Glomerular visceral epithelial cell (primary cell): ENCODE measurements at regions not wholly inside any gene's neighbourhood (a gene's known extent, or its start where the extent isn't known, plus 50 kb on each side); places are given as distances from the start of the nearest gene placed in this dataset.
A peak's percentile ranks its signal among the peaks of the same experiment; 100 is the strongest.
"Not testable (repeated sequence)": the region's sequence is repeated elsewhere in the genome, so short reads cannot be mapped to it uniquely, and the experiment has no call there.

Experiments
- DNase-seq: peaks from one replicate; pipeline ENCODE4 v3.0.0-alpha.2; 2016; ENCODE audit errors: extremely low spot score

DNA sequence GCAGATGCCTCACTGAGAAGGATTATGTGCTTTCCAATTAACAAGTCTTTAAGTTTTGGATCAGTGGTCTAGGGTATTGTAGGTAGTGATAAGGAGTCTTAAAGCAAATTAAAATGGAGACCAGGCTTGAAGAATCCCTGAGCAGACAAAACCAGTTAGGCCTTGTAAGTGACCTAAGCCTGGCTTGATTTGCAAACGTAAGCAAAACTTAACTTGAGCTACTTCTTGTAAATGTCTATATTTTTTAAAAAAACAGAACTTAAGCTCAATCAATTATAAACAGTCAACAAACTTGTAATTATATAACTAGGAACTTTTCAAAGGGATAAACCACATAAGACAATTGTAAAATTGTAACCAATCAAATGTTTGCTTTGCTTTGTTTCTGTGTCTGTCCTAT lies 72.7 kb upstream of the NALF2 start:
- DNase-seq = no peak

GRCh38 chrX:69430785-69431184 lies 73.3 kb upstream of the NALF2 start:
- no peak for DNase-seq

GRCh38 chrX:69429339-69430015 lies 74.6 kb upstream of the NALF2 start:
- DNase-seq = no peak

DNA sequence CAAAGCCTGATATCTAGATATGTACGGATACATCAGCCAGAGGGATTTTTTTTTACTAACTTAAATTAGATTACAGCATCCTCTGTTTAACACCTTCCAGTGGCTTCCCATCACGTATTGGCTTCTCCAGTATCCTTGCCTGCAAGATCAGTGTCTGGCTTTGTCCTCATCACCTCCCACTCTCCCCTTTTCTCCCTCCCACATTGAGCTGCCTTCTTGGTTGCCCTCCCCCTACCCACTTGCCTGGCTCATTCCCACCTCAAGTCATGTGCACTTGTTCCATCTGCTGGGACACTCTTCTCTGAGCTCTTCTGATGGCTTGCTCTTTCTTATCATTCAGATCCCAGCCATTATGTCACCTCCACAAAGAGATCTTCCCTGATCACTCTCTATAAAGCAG lies 75.9 kb upstream of the NALF2 start:
- DNase-seq = no peak

GRCh38 chrX:69424910-69425309 lies 79.2 kb upstream of the NALF2 start:
- DNase-seq = no peak

- DNase-seq = no peak
These were observed 80.0 kb upstream of the NALF2 start for GRCh38 chrX:69424161-69424560.

GRCh38 chrX:69422208-69422607 lies 81.9 kb upstream of the NALF2 start:
- DNase-seq = not testable (repeated sequence)

DNA sequence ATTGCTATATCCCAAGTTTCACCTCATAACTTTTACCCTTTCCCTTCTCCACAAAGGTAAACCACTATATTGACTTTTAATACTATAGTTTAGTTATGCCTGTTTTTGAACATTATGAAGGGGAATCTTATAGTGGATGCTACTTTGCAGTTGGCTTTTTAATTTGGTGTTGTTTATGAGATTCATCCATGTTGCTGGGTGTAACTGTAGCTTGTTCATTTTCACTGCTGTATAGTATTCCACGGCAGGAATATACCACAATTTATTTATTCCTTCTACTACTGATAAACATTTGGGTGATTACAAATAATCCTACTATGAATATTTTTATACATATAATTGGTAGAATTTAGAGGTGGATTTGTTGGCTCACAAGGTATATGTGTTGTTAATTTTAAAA lies 88.4 kb upstream of the NALF2 start:
- no peak for DNase-seq

DNA sequence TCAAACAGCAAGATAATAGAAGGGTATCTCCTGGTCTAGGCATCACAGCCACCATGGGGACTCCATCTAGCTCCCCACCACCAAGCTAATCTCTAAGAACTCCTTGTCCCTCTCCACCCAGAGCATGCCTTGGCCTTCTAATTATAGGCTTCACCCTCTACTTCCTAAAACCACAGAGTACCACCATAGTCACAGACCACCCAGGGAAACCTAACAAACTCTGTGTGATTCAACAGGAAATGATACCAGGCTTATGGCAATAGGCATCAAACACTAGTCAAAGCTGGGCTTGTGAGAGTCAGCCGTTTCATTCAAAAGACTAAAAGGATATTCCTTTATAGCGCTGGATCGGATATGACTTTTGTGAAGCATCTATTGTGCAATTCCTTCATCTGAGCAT lies 91.5 kb upstream of the NALF2 start:
- no peak for DNase-seq

GRCh38 chrX:69398881-69399280 lies 105.2 kb upstream of the NALF2 start:
- DNase-seq = no peak

DNA sequence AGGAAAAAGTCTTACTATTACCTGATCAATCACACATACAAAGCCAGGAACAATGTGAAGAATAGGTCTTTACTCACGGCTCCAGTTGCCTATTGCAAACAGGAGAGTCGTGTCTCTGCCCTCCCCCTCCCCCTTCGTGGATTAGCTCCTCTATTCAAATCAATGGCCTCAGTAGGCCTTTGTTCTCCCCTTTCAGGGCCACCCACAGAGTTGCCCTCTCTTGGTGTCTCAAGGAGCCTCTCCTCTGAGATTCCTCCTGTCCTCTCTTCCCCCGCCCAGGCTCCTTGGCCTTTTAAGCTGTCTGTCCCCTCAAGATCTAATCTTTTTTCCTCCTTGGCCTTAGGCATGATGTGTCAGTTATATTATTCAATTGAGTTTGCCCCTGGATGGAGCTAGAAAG lies 107.2 kb upstream of the NALF2 start:
- DNase-seq = no peak

DNA sequence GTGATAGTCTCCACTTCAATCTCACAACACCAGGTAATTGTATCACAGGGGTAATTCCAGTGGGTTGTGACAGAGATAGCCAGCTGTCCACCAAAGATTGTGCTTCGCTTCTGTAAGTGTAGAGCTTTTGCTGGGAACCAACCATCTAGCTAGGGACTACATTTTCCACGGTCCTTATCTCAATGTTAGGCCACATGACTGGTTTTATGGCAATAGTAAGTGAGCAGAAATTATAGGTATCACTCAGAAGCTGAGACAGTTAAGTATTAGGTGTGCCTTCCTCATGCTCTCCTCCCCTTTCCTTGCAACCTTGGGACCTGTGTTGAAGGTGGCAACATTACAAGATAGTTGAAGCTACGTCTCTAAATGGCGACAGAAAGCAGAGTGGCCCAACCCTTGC lies 108.8 kb upstream of the NALF2 start:
- no peak for DNase-seq

DNA sequence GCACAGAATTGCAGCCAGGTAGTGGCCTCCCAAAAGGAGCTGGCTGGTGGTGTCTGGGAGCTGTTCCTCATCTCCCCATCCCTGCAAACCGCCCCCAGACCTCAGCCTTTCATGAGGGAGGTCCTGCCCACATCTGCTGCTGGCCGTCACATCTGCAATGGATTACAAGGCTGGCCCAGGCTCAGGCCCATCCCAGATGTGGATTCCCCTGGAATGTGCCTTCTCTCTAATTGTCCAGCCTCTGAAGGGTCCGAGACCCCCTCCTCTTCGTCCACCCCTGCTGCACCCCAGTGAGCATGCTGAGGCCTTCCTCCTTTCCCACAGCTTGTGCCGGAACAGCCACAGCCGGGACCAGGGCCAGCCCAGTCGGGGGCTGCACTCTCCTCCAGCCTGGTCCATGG lies 115.0 kb upstream of the NALF2 start:
- no peak for DNase-seq

GRCh38 chrX:69388526-69388925 lies 115.6 kb upstream of the NALF2 start:
- no peak for DNase-seq

- peak; percentile 23 for DNase-seq
These were observed 116.3 kb upstream of the NALF2 start for GRCh38 chrX:69387567-69388487.

DNA sequence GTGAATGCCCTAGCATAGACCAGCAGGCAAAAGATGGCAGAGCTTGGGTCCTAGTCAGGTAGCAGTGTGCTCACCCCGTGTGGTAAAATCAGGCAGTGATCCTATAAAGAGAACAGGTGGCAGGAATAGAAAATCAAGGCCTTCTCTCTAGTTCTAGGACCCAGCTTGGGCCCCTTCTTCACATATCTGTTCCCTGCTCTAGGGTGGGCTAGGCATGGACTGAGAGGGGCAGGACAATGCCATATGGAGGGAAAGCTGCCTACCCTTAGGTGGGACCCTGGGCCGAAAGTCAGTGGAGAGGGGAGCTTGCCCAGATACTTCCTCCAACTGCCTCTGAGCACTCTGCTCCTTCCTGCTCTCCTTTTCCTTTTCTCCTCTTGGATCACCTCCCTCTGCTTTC lies 117.4 kb upstream of the NALF2 start:
- no peak for DNase-seq

- no peak for DNase-seq
These were observed 124.7 kb upstream of the NALF2 start for GRCh38 chrX:69379412-69379811.

DNA sequence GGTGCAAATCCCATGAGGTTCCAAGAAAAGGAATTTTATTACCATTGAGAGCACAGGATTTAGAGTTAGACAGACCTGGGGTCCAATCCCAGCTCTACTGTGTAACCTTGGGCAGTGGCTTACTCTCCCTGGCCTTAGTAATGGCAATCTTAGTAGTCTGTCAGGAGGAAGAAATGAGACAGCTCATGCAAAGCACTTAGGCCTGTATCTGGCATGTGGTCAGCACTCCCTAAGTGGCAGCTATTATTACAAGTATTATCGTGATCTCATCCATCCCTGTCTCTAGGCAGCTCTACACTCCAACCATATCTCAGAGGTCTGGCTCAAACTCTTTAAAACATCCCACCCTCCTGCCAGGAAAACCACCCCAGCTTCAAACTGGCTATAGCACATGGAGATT lies 129.6 kb upstream of the NALF2 start:
- no peak for DNase-seq

- DNase-seq = no peak
These were observed 131.7 kb upstream of the NALF2 start for GRCh38 chrX:69372435-69372834.

DNA sequence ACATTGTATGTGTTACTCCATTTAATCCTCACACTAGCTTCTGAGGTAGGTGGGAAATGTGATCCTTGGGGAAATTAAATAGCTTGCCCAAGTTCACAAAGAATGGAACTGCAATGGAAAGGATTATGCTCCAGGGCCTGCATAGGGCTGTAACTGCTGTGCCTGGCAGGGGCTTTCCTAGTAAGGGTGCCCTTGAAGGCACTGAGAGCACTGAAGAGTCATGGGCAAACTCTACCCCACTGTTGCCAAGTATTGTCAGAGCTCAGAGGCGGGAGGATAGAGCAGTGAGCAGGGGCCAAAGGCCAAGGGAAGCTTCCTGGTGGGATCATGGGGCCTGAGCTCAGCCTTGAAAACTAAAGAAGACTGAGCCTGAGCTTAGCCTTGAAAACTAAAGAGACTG lies 133.0 kb upstream of the NALF2 start:
- no peak for DNase-seq

GRCh38 chrX:69369999-69370398 lies 134.1 kb upstream of the NALF2 start:
- no peak for DNase-seq

GRCh38 chrX:69366183-69366582 lies 137.9 kb upstream of the NALF2 start:
- no peak for DNase-seq

GRCh38 chrX:69365755-69366154 lies 138.4 kb upstream of the NALF2 start:
- DNase-seq = no peak
